ENCODE measurements at regions not wholly inside any gene's neighbourhood (a gene's known extent, or its start where the extent isn't known, plus 50 kb on each side); places are given as distances from the start of the nearest gene placed in this dataset.

DNA sequence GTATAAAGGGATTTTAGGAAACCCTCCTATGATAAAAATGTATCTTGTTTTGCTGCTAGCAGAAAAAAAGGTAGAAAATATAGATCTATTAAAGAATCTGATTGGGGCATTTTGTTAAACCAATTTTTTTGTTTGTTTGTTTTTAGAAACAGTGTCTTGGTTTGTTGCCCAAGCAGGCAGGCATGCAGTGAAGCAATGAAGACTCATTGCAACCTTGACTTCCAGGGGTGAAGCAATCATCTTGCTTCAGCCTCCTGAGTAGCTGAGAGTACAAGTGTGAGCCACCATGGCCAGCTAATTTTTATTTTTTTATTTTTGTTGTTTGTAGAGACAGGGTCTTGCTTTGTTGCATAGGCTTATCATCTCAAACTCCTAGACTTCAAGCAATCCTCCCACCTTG, 755.8 kb upstream of the EDIL3 start:
- no peaks in the 10 kb centered on the region for H3K27me3 Mint-ChIP-seq (ENCODE audit: low read depth)
- Histone ChIP-seq H3K56ac (ENCODE audit: insufficient read length, low read depth, low read length) (no peak overlapping the region), H3K23ac (ENCODE audit: insufficient read length, low read depth, low read length) (no peak overlapping the region), H3K4ac (ENCODE audit: low read depth, low read length) (no peak overlapping the region), H3K79me1 (ENCODE audit: insufficient read depth, low read depth, low read length, poor library complexity, severe bottlenecking) (no peaks in the 10 kb centered on the region), H4K5ac (ENCODE audit: insufficient read length, low read depth, low read length) (no peak overlapping the region), H4K91ac (ENCODE audit: insufficient read length, low read depth, low read length) (no peak overlapping the region), H2BK12ac (ENCODE audit: insufficient read length, low read depth, low read length) (no peak overlapping the region), H2BK120ac (ENCODE audit: low read depth, low read length, poor library complexity, severe bottlenecking) (no peak overlapping the region), H4K20me1 (ENCODE audit: control insufficient read depth, insufficient read depth, insufficient read length) (no peaks in the 10 kb centered on the region), H3K9ac (ENCODE audit: extremely low read depth, insufficient read length, low read length) (no peak overlapping the region), H2BK5ac (ENCODE audit: insufficient read length, low read length) (no peak overlapping the region), H3T11ph (ENCODE audit: low read length) (no peak overlapping the region), H3K23me2 (ENCODE audit: insufficient read length, low read depth, low read length, poor library complexity, severe bottlenecking) (no peaks in the 10 kb centered on the region), H3K4me1 (ENCODE audit: insufficient read depth, low read length) (no peaks in the 10 kb centered on the region), H3K27ac (ENCODE audit: insufficient read length, low read depth, low read length) (no peak overlapping the region), H3K79me2 (ENCODE audit: insufficient read depth, low read length) (no peaks in the 10 kb centered on the region), H3K18ac (ENCODE audit: insufficient read length, low read depth, low read length) (no peak overlapping the region), H3K14ac (ENCODE audit: insufficient read depth, low read length) (no peak overlapping the region), H3K4me2 (ENCODE audit: insufficient read depth, insufficient read length, low read length) (no peak overlapping the region), H3K9me3 (ENCODE audit: control insufficient read depth, low read depth, low read length) (no peaks in the 10 kb centered on the region), H2AK5ac (ENCODE audit: insufficient read length, low read length) (no peak overlapping the region), H4K8ac (replicated peaks; ENCODE audit: insufficient read length, low read depth, low read length) (no peak overlapping the region), H2BK15ac (ENCODE audit: low read depth, low read length) (no peak overlapping the region), H2AFZ (ENCODE audit: low read length) (no peak overlapping the region), H2BK20ac (ENCODE audit: low read depth, low read length, poor library complexity, severe bottlenecking) (no peak overlapping the region), H3K27me3 (ENCODE audit: insufficient read depth, low read length) (no peaks in the 10 kb centered on the region)
- H3K4me1 Mint-ChIP-seq = peaks cover 0 to 4% of the 10 kb centered on the region in 2 experiments; a peak in 2 of 4 replicates
- H3K4me3 Mint-ChIP-seq = no peak overlapping the region
- no peaks in the 10 kb centered on the region for H3K9me3 Mint-ChIP-seq
- no peak for DNase-seq
- H3K27ac Mint-ChIP-seq = no peak overlapping the region
- TF ChIP-seq, protein P1, sequence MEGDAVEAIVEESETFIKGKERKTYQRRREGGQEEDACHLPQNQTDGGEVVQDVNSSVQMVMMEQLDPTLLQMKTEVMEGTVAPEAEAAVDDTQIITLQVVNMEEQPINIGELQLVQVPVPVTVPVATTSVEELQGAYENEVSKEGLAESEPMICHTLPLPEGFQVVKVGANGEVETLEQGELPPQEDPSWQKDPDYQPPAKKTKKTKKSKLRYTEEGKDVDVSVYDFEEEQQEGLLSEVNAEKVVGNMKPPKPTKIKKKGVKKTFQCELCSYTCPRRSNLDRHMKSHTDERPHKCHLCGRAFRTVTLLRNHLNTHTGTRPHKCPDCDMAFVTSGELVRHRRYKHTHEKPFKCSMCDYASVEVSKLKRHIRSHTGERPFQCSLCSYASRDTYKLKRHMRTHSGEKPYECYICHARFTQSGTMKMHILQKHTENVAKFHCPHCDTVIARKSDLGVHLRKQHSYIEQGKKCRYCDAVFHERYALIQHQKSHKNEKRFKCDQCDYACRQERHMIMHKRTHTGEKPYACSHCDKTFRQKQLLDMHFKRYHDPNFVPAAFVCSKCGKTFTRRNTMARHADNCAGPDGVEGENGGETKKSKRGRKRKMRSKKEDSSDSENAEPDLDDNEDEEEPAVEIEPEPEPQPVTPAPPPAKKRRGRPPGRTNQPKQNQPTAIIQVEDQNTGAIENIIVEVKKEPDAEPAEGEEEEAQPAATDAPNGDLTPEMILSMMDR (conservative IDR thresholded peaks at IDR 0.05) = no peak
- H3K36me3 Mint-ChIP-seq (ENCODE audit: insufficient read depth in 1 of 3, low read depth in 3 of 3) = no peaks in the 10 kb centered on the region

All from H9 (cell line).